ENCODE measurements at regions not wholly inside any gene's neighbourhood (a gene's known extent, or its start where the extent isn't known, plus 50 kb on each side); places are given as distances from the start of the nearest gene placed in this dataset.
"Not testable (repeated sequence)": the region's sequence is repeated elsewhere in the genome, so short reads cannot be mapped to it uniquely, and the experiment has no call there.

GRCh38 chr5:2087980-2088379 lies 205.3 kb upstream of the IRX4 start:
- no peak overlapping the region for H3K4me3 ChIP-seq (ENCODE audit: low read length)

DNA sequence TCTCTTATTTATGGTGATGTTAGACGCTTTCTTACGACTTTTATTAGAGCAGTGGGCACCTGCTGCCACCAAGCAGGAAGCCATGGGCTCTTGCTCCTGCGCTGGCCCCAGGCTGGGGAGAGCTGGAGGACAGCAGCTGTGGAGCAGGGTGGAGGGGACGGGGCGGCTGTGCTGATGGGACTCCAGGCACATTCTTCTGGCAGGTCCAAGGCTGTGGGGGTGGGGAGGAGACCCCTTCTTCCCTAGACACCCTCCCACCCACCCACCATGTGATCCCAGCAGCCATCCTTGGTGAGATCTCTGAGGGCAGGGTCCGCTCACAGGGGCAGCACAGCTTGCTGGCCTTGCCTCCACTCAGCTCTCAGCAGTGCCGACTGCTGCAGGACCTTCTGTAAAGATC lies 192.6 kb upstream of the IRX4 start:
- Histone ChIP-seq H3K27me3 (ENCODE audit: control insufficient read depth, insufficient read depth, low read length) (no peaks in the 10 kb centered on the region), H3K9me3 (replicated peaks; ENCODE audit: control insufficient read depth, low read depth, low read length) (no peaks in the 10 kb centered on the region), H3K27ac (ENCODE audit: low read length) (no peak overlapping the region), H3K36me3 (ENCODE audit: control insufficient read depth, insufficient read depth, low read length) (no peaks in the 10 kb centered on the region), H3K4me1 (ENCODE audit: control insufficient read depth, insufficient read depth, low read length) (no peaks in the 10 kb centered on the region), H3K4me3 (ENCODE audit: low read length) (no peak overlapping the region)
- DNase-seq, result no peak
- WGBS (ENCODE audit: insufficient coverage), result 80% methylated on average over 3 of the region's 7 CpGs

More at GRCh38 chr5:2087980-2088379, 205.3 kb upstream of the IRX4 start:
- no CpG with 5 or more reads among the region's 2 CpGs for WGBS (ENCODE audit: insufficient coverage)
- Histone ChIP-seq H3K27ac (ENCODE audit: low read length) (no peak overlapping the region), H3K9me3 (replicated peaks; ENCODE audit: control insufficient read depth, low read depth, low read length) (no peaks in the 10 kb centered on the region), H3K36me3 (ENCODE audit: control insufficient read depth, insufficient read depth, low read length) (no peaks in the 10 kb centered on the region), H3K4me1 (ENCODE audit: control insufficient read depth, insufficient read depth, low read length) (no peaks in the 10 kb centered on the region), H3K27me3 (ENCODE audit: control insufficient read depth, insufficient read depth, low read length) (no peaks in the 10 kb centered on the region)
- DNase-seq, result no peak

GRCh38 chr5:2071562-2071961 lies 188.8 kb upstream of the IRX4 start:
- H3K27ac ChIP-seq (ENCODE audit: low read length), result no peak overlapping the region
- H3K36me3 ChIP-seq (ENCODE audit: control insufficient read depth, insufficient read depth, low read length), result no peaks in the 10 kb centered on the region
- WGBS (ENCODE audit: insufficient coverage), result 95% methylated on average over 2 of the region's 5 CpGs
- no peak for DNase-seq
- no peaks in the 10 kb centered on the region for H3K9me3 ChIP-seq (replicated peaks; ENCODE audit: control insufficient read depth, low read depth, low read length)
- no peak overlapping the region for H3K4me3 ChIP-seq (ENCODE audit: low read length)
- H3K4me1 ChIP-seq (ENCODE audit: control insufficient read depth, insufficient read depth, low read length), result peaks cover 6% of the 10 kb centered on the region
- peaks cover 4% of the 10 kb centered on the region for H3K27me3 ChIP-seq (ENCODE audit: control insufficient read depth, insufficient read depth, low read length)

DNA sequence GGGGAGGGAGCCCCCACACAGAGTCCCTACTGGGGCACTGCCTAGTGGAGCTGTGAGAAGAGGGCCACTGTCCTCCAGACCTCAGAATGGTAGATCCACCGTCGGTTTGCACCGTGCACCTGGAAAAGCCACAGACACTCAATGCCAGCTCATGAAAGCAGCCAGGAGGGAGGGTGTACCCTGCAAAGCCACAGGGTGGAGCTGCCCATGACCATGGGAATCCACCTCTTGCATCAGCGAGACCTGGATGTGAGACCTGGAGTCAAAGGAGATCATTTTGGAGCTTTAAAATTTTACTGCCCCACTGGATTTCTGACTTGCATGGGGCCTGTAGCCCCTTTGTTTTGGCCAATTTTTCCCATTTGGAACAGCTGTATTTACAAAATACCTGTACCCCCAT lies 188.1 kb upstream of the IRX4 start:
- WGBS (ENCODE audit: insufficient coverage), result 70% methylated on average over 4 of the region's 4 CpGs

GRCh38 chr5:2068531-2068930 lies 185.8 kb upstream of the IRX4 start:
- Histone ChIP-seq H3K4me1 (ENCODE audit: control insufficient read depth, insufficient read depth, low read length) (peaks cover 9% of the 10 kb centered on the region), H3K27me3 (ENCODE audit: control insufficient read depth, insufficient read depth, low read length) (peaks cover 8% of the 10 kb centered on the region), H3K36me3 (ENCODE audit: control insufficient read depth, insufficient read depth, low read length) (no peaks in the 10 kb centered on the region), H3K9me3 (replicated peaks; ENCODE audit: control insufficient read depth, low read depth, low read length) (no peaks in the 10 kb centered on the region), H3K27ac (ENCODE audit: low read length) (no peak overlapping the region), H3K4me3 (ENCODE audit: low read length) (no peak overlapping the region)
- 20% methylated on average over 3 of the region's 13 CpGs for WGBS (ENCODE audit: insufficient coverage)
- no peak for DNase-seq

More for the DNA sequence above, 188.1 kb upstream of the IRX4 start:
- not testable (repeated sequence) for H3K4me3 ChIP-seq (ENCODE audit: low read length); H3K9me3 ChIP-seq (replicated peaks; ENCODE audit: control insufficient read depth, low read depth, low read length); DNase-seq; H3K27me3 ChIP-seq (ENCODE audit: control insufficient read depth, insufficient read depth, low read length); H3K36me3 ChIP-seq (ENCODE audit: control insufficient read depth, insufficient read depth, low read length); H3K4me1 ChIP-seq (ENCODE audit: control insufficient read depth, insufficient read depth, low read length); H3K27ac ChIP-seq (ENCODE audit: low read length)

DNA sequence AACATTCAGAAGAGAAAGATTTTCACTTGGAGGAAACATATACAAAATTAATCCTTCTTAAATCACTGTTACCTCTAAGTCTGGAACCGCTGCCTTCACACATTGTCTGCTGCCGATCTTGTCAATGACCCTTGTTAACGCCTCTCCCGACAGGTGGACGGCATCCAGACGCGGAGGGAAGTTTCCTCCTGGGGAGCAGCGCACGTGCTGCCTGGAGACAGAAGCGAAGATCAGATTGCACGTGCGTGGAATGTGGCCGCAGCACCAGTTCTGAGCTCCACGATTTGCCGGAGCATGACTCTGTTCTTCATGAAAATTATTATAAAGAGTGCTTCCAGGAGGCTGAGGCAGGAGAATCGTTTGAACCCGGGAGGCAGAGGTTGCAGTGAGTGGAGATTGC lies 183.6 kb upstream of the IRX4 start:
- H3K36me3 ChIP-seq (ENCODE audit: control insufficient read depth, insufficient read depth, low read length), result no peaks in the 10 kb centered on the region
- H3K27me3 ChIP-seq (ENCODE audit: control insufficient read depth, insufficient read depth, low read length), result peaks cover 8% of the 10 kb centered on the region
- no peaks in the 10 kb centered on the region for H3K9me3 ChIP-seq (replicated peaks; ENCODE audit: control insufficient read depth, low read depth, low read length)
- no peak overlapping the region for H3K27ac ChIP-seq (ENCODE audit: low read length)
- WGBS (ENCODE audit: insufficient coverage), result 21% methylated on average over 15 of the region's 17 CpGs
- H3K4me3 ChIP-seq (ENCODE audit: low read length), result no peak overlapping the region
- DNase-seq, result peak; percentile 13
- peaks cover 9% of the 10 kb centered on the region for H3K4me1 ChIP-seq (ENCODE audit: control insufficient read depth, insufficient read depth, low read length)

DNA sequence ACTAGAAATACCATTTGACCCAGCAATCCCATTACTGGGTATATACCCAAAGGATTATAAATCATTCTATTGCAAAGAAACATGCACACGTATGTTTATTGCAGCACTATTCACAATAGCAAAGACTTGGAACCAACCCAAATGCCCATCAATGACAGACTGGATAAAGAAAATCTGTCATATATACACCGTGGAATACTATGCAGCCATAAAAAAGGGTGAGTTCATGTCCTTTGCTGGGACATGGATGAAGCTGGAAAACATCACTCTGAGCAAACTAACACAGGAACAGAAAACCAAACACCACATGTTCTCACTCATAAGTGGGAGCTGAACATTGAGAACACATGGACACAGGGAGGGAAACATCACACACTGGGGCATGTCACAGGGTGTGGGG lies 180.7 kb upstream of the IRX4 start:
- WGBS (ENCODE audit: insufficient coverage), result no CpG with 5 or more reads among the region's 2 CpGs
- H3K9me3 ChIP-seq (replicated peaks; ENCODE audit: control insufficient read depth, low read depth, low read length); H3K27ac ChIP-seq (ENCODE audit: low read length); H3K27me3 ChIP-seq (ENCODE audit: control insufficient read depth, insufficient read depth, low read length); DNase-seq; H3K4me1 ChIP-seq (ENCODE audit: control insufficient read depth, insufficient read depth, low read length); H3K4me3 ChIP-seq (ENCODE audit: low read length); H3K36me3 ChIP-seq (ENCODE audit: control insufficient read depth, insufficient read depth, low read length): not testable (repeated sequence)

GRCh38 chr5:2052687-2053086 lies 170.0 kb upstream of the IRX4 start:
- Histone ChIP-seq H3K4me1 (ENCODE audit: control insufficient read depth, insufficient read depth, low read length) (no peaks in the 10 kb centered on the region), H3K27me3 (ENCODE audit: control insufficient read depth, insufficient read depth, low read length) (no peaks in the 10 kb centered on the region), H3K4me3 (ENCODE audit: low read length) (no peak overlapping the region), H3K9me3 (replicated peaks; ENCODE audit: control insufficient read depth, low read depth, low read length) (peaks cover 2% of the 10 kb centered on the region), H3K36me3 (ENCODE audit: control insufficient read depth, insufficient read depth, low read length) (no peaks in the 10 kb centered on the region), H3K27ac (ENCODE audit: low read length) (no peak overlapping the region)
- DNase-seq, result no peak
- 87% methylated on average over 13 of the region's 13 CpGs for WGBS (ENCODE audit: insufficient coverage)

GRCh38 chr5:2049876-2050275 lies 167.2 kb upstream of the IRX4 start:
- no peak overlapping the region for H3K4me3 ChIP-seq (ENCODE audit: low read length)
- no peak for DNase-seq
- no peaks in the 10 kb centered on the region for H3K9me3 ChIP-seq (replicated peaks; ENCODE audit: control insufficient read depth, low read depth, low read length)
- no peaks in the 10 kb centered on the region for H3K36me3 ChIP-seq (ENCODE audit: control insufficient read depth, insufficient read depth, low read length)
- no peaks in the 10 kb centered on the region for H3K4me1 ChIP-seq (ENCODE audit: control insufficient read depth, insufficient read depth, low read length)
- no peak overlapping the region for H3K27ac ChIP-seq (ENCODE audit: low read length)
- WGBS (ENCODE audit: insufficient coverage), result 60% methylated on average over 2 of the region's 2 CpGs
- H3K27me3 ChIP-seq (ENCODE audit: control insufficient read depth, insufficient read depth, low read length), result peaks cover 1% of the 10 kb centered on the region

DNA sequence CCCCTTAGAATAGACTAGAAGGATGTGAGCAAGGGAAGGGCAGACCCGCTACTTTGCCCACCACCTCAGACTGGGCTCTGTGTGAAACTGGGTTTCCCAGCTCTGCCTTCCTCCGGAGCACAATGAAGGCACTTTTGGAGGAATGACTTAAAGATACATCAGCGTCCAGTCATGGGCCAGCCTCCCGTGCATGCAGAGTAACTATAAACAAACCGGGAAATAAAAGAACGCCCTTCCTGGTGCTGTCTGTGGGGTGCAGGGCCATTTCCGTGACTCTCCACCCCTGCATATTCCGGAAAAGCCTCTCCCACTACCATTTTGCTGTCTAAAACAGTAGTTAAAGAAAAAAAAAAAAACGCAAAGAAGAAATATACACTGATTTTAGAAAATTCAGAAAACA lies 165.9 kb upstream of the IRX4 start:
- WGBS (ENCODE audit: insufficient coverage), result 75% methylated on average over 5 of the region's 9 CpGs
- no peaks in the 10 kb centered on the region for H3K4me1 ChIP-seq (ENCODE audit: control insufficient read depth, insufficient read depth, low read length)

GRCh38 chr5:2047341-2047927 lies 164.7 kb upstream of the IRX4 start:
- WGBS (ENCODE audit: insufficient coverage), result 60% methylated on average over 1 of the region's 10 CpGs
- H3K27ac ChIP-seq (ENCODE audit: low read length), result no peak overlapping the region
- H3K27me3 ChIP-seq (ENCODE audit: control insufficient read depth, insufficient read depth, low read length), result peaks cover 2% of the 10 kb centered on the region
- no peaks in the 10 kb centered on the region for H3K4me1 ChIP-seq (ENCODE audit: control insufficient read depth, insufficient read depth, low read length)
- no peak for DNase-seq
- H3K4me3 ChIP-seq (ENCODE audit: low read length), result no peak overlapping the region
- no peaks in the 10 kb centered on the region for H3K9me3 ChIP-seq (replicated peaks; ENCODE audit: control insufficient read depth, low read depth, low read length)
- H3K36me3 ChIP-seq (ENCODE audit: control insufficient read depth, insufficient read depth, low read length), result no peaks in the 10 kb centered on the region

More for the DNA sequence above, 165.9 kb upstream of the IRX4 start:
- no peaks in the 10 kb centered on the region for H3K9me3 ChIP-seq (replicated peaks; ENCODE audit: control insufficient read depth, low read depth, low read length)
- H3K36me3 ChIP-seq (ENCODE audit: control insufficient read depth, insufficient read depth, low read length), result no peaks in the 10 kb centered on the region
- no peak overlapping the region for H3K27ac ChIP-seq (ENCODE audit: low read length)
- H3K4me3 ChIP-seq (ENCODE audit: low read length), result no peak overlapping the region
- no peak for DNase-seq
- H3K27me3 ChIP-seq (ENCODE audit: control insufficient read depth, insufficient read depth, low read length), result peaks cover 2% of the 10 kb centered on the region
